ENCODE measurements at regions not wholly inside any gene's neighbourhood (a gene's known extent, or its start where the extent isn't known, plus 50 kb on each side); places are given as distances from the start of the nearest gene placed in this dataset.
"Not testable (repeated sequence)": the region's sequence is repeated elsewhere in the genome, so short reads cannot be mapped to it uniquely, and the experiment has no call there.

- DNase-seq (ENCODE audit: low spot score) = no peak
Measured at GRCh38 chr5:42894057-42894456, 82.4 kb upstream of the SELENOP start.

- DNase-seq (ENCODE audit: low spot score) = peak; percentile 89
Measured at GRCh38 chr5:42889311-42889933, 77.7 kb upstream of the SELENOP start.

- no peak for DNase-seq (ENCODE audit: low spot score)
Measured at GRCh38 chr5:42888771-42889170, 77.1 kb upstream of the SELENOP start.

GRCh38 chr5:42887575-42887974, 75.9 kb upstream of the SELENOP start:
- no peak for DNase-seq (ENCODE audit: low spot score)

GRCh38 chr5:42887097-42887496, 75.4 kb upstream of the SELENOP start:
- DNase-seq (ENCODE audit: low spot score) = no peak

GRCh38 chr5:42886635-42887034, 74.9 kb upstream of the SELENOP start:
- no peak for DNase-seq (ENCODE audit: low spot score)

- no peak for DNase-seq (ENCODE audit: low spot score)
Measured at GRCh38 chr5:42884326-42884725, 72.6 kb upstream of the SELENOP start.

GRCh38 chr5:42881416-42882117, 69.9 kb upstream of the SELENOP start:
- DNase-seq (ENCODE audit: low spot score) = no peak

GRCh38 chr5:42880496-42881150, 68.9 kb upstream of the SELENOP start:
- no peak for DNase-seq (ENCODE audit: low spot score)

GRCh38 chr5:42879291-42879690, 67.6 kb upstream of the SELENOP start:
- DNase-seq (ENCODE audit: low spot score) = no peak

GRCh38 chr5:42878550-42878949, 66.9 kb upstream of the SELENOP start:
- no peak for DNase-seq (ENCODE audit: low spot score)

- no peak for DNase-seq (ENCODE audit: low spot score)
Measured at GRCh38 chr5:42878041-42878440, 66.3 kb upstream of the SELENOP start.

GRCh38 chr5:42877431-42877830, 65.7 kb upstream of the SELENOP start:
- DNase-seq (ENCODE audit: low spot score) = no peak

GRCh38 chr5:42876375-42876844, 64.7 kb upstream of the SELENOP start:
- DNase-seq (ENCODE audit: low spot score) = no peak

- DNase-seq (ENCODE audit: low spot score) = no peak
Measured at GRCh38 chr5:42875785-42876374, 64.2 kb upstream of the SELENOP start.

- no peak for DNase-seq (ENCODE audit: low spot score)
Measured at GRCh38 chr5:42875211-42875610, 63.5 kb upstream of the SELENOP start.

- DNase-seq (ENCODE audit: low spot score) = no peak
Measured at GRCh38 chr5:42874621-42875198, 63.0 kb upstream of the SELENOP start.

- no peak for DNase-seq (ENCODE audit: low spot score)
Measured at GRCh38 chr5:42872865-42873264, 61.2 kb upstream of the SELENOP start.

- no peak for DNase-seq (ENCODE audit: low spot score)
Measured at GRCh38 chr5:42870882-42871418, 59.3 kb upstream of the SELENOP start.

- DNase-seq (ENCODE audit: low spot score) = not testable (repeated sequence)
Measured at GRCh38 chr5:42868417-42868816, 56.7 kb upstream of the SELENOP start.

GRCh38 chr5:42864749-42865148, 53.1 kb upstream of the SELENOP start:
- DNase-seq (ENCODE audit: low spot score) = not testable (repeated sequence)

Measured in hematopoietic multipotent progenitor cell treated with erythropoietin and hydrocortisone succinate and interleukin-3 and kit ligand, for 17 days (in vitro differentiated cells).